Panc1 (cell line): ENCODE measurements at regions not wholly inside any gene's neighbourhood (a gene's known extent, or its start where the extent isn't known, plus 50 kb on each side); places are given as distances from the start of the nearest gene placed in this dataset.

ENCODE experiments used
- POLR2AphosphoS5 ChIP-seq: IDR thresholded peaks from 2 replicates; pipeline ENCODE4 v1.6.1; 2012; ENCODE audit warnings: mild to moderate bottlenecking, low read depth, low read length, moderate library complexity
- TF ChIP-seq, protein P1 (sequence below): fragments of 450-650 bp; IDR thresholded peaks from 2 replicates; pipeline ENCODE4 v1.5.1; 2017; ENCODE audit warnings: mild to moderate bottlenecking
- TF ChIP-seq, protein P2 (sequence below), 2 experiments: IDR thresholded peaks; 2 replicates each; pipeline ENCODE4 v1.6.1; 2011 to 2012; ENCODE audit warnings: low read depth in 2 of 2, control low read depth in 1 of 2, low read length in 1 of 2, mild to moderate bottlenecking in 1 of 2, moderate library complexity in 1 of 2; ENCODE audit not compliant: insufficient read depth in 1 of 2

DNA sequence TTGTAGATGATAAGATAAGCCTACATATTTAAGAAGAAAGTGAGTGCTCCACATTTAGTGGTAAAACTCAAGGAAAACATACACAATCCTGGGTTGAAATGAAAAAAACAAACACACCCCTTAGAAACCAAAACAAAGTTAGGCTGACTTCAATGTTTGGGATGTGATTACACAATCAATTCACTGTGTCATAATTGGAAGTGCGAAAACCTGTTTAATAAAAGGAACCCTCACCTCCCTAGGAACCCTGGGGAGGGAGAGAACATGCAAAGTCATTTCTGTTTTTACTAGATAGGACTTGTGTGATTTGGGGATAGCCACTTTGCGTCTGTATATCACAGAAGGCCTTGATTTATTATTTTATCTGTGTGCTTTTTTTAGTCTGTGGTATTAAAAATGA is 275.0 kb downstream of the NFKBIZ start:
- TF ChIP-seq, protein P1, sequence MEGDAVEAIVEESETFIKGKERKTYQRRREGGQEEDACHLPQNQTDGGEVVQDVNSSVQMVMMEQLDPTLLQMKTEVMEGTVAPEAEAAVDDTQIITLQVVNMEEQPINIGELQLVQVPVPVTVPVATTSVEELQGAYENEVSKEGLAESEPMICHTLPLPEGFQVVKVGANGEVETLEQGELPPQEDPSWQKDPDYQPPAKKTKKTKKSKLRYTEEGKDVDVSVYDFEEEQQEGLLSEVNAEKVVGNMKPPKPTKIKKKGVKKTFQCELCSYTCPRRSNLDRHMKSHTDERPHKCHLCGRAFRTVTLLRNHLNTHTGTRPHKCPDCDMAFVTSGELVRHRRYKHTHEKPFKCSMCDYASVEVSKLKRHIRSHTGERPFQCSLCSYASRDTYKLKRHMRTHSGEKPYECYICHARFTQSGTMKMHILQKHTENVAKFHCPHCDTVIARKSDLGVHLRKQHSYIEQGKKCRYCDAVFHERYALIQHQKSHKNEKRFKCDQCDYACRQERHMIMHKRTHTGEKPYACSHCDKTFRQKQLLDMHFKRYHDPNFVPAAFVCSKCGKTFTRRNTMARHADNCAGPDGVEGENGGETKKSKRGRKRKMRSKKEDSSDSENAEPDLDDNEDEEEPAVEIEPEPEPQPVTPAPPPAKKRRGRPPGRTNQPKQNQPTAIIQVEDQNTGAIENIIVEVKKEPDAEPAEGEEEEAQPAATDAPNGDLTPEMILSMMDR: no peak
- TF ChIP-seq POLR2AphosphoS5: no peak
- TF ChIP-seq, protein P2, sequence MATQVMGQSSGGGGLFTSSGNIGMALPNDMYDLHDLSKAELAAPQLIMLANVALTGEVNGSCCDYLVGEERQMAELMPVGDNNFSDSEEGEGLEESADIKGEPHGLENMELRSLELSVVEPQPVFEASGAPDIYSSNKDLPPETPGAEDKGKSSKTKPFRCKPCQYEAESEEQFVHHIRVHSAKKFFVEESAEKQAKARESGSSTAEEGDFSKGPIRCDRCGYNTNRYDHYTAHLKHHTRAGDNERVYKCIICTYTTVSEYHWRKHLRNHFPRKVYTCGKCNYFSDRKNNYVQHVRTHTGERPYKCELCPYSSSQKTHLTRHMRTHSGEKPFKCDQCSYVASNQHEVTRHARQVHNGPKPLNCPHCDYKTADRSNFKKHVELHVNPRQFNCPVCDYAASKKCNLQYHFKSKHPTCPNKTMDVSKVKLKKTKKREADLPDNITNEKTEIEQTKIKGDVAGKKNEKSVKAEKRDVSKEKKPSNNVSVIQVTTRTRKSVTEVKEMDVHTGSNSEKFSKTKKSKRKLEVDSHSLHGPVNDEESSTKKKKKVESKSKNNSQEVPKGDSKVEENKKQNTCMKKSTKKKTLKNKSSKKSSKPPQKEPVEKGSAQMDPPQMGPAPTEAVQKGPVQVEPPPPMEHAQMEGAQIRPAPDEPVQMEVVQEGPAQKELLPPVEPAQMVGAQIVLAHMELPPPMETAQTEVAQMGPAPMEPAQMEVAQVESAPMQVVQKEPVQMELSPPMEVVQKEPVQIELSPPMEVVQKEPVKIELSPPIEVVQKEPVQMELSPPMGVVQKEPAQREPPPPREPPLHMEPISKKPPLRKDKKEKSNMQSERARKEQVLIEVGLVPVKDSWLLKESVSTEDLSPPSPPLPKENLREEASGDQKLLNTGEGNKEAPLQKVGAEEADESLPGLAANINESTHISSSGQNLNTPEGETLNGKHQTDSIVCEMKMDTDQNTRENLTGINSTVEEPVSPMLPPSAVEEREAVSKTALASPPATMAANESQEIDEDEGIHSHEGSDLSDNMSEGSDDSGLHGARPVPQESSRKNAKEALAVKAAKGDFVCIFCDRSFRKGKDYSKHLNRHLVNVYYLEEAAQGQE (IDR thresholded peaks at IDR 0.05; ENCODE audit: insufficient read depth in 1 of 2, low read depth in 2 of 2, low read length in 1 of 2): no peak
